ENCODE measurements at regions not wholly inside any gene's neighbourhood (a gene's known extent, or its start where the extent isn't known, plus 50 kb on each side); places are given as distances from the start of the nearest gene placed in this dataset.

- Histone ChIP-seq H3K4me3 (no peak overlapping the region), H3K36me3 (ENCODE audit: low read depth) (no peaks in the 10 kb centered on the region), H3K9me3 (no peaks in the 10 kb centered on the region), H3K4me1 (ENCODE audit: low read depth) (no peaks in the 10 kb centered on the region)
- DNase-seq (no peak), ATAC-seq (no peak)
- TF ChIP-seq CTCF (IDR thresholded peaks at IDR 0.05) = no peak
- intact Hi-C loops (cut with DNase I, micrococcal nuclease) = no loop called here
Measured at GRCh38 chr11:104819107-104819506, 79.2 kb downstream of the CASP12 start.

GRCh38 chr11:104817973-104818372 lies 80.3 kb downstream of the CASP12 start:
- ATAC-seq (no peak), DNase-seq (no peak)
- no peaks in the 10 kb centered on the region for H3K36me3 ChIP-seq (ENCODE audit: low read depth)
- no peak overlapping the region for H3K4me3 ChIP-seq
- H3K9me3 ChIP-seq = no peaks in the 10 kb centered on the region
- TF ChIP-seq CTCF (IDR thresholded peaks at IDR 0.05) = no peak
- no peaks in the 10 kb centered on the region for H3K4me1 ChIP-seq (ENCODE audit: low read depth)
- intact Hi-C loops (cut with DNase I, micrococcal nuclease) = no loop called here

GRCh38 chr11:104813532-104813931 lies 84.7 kb downstream of the CASP12 start:
- DNase-seq (no peak), ATAC-seq (no peak)
- no peaks in the 10 kb centered on the region for H3K4me1 ChIP-seq (ENCODE audit: low read depth)
- H3K4me3 ChIP-seq = no peak overlapping the region
- no peaks in the 10 kb centered on the region for H3K9me3 ChIP-seq
- no peak for TF ChIP-seq CTCF (IDR thresholded peaks at IDR 0.05)
- intact Hi-C loops (cut with DNase I, micrococcal nuclease) = no loop called here
- no peaks in the 10 kb centered on the region for H3K36me3 ChIP-seq (ENCODE audit: low read depth)

GRCh38 chr11:104812103-104812788 lies 86.0 kb downstream of the CASP12 start:
- Histone ChIP-seq H3K4me1 (ENCODE audit: low read depth) (no peaks in the 10 kb centered on the region), H3K4me3 (no peak overlapping the region), H3K9me3 (no peaks in the 10 kb centered on the region), H3K36me3 (ENCODE audit: low read depth) (no peaks in the 10 kb centered on the region)
- ATAC-seq (no peak), DNase-seq (no peak)
- no peak for TF ChIP-seq CTCF (IDR thresholded peaks at IDR 0.05)
- intact Hi-C loops (cut with DNase I, micrococcal nuclease) = no loop called here

GRCh38 chr11:104803776-104804175 lies 94.5 kb downstream of the CASP12 start:
- no peak for TF ChIP-seq CTCF (IDR thresholded peaks at IDR 0.05)
- no peaks in the 10 kb centered on the region for H3K36me3 ChIP-seq (ENCODE audit: low read depth)
- H3K4me3 ChIP-seq = no peak overlapping the region
- no peaks in the 10 kb centered on the region for H3K4me1 ChIP-seq (ENCODE audit: low read depth)
- no peak for ATAC-seq
- no peak for DNase-seq
- H3K9me3 ChIP-seq = no peaks in the 10 kb centered on the region
- intact Hi-C loops (cut with DNase I, micrococcal nuclease) = no loop called here

GRCh38 chr11:104799251-104799650 lies 99.0 kb downstream of the CASP12 start:
- ATAC-seq (peak; percentile 43), DNase-seq (no peak)
- H3K36me3 ChIP-seq (ENCODE audit: low read depth) = no peaks in the 10 kb centered on the region
- intact Hi-C loops (cut with DNase I, micrococcal nuclease) = no loop called here
- H3K4me3 ChIP-seq = no peak overlapping the region
- TF ChIP-seq CTCF (IDR thresholded peaks at IDR 0.05) = no peak
- no peaks in the 10 kb centered on the region for H3K9me3 ChIP-seq
- no peaks in the 10 kb centered on the region for H3K4me1 ChIP-seq (ENCODE audit: low read depth)

Measured in mucosa of descending colon (tissue), 3 donors.